GM18502 (cell line): ENCODE measurements at regions not wholly inside any gene's neighbourhood (a gene's known extent, or its start where the extent isn't known, plus 50 kb on each side); places are given as distances from the start of the nearest gene placed in this dataset.
A peak's percentile ranks its signal among the peaks of the same experiment; 100 is the strongest.

ENCODE experiments used
- ATAC-seq: cut with Tn5 transposase; IDR thresholded peaks from one replicate; pipeline ENCODE4 v1.9.1; 2021; ENCODE audit warnings: mild to moderate bottlenecking; ENCODE audit not compliant: unreplicated experiment, poor library complexity

DNA sequence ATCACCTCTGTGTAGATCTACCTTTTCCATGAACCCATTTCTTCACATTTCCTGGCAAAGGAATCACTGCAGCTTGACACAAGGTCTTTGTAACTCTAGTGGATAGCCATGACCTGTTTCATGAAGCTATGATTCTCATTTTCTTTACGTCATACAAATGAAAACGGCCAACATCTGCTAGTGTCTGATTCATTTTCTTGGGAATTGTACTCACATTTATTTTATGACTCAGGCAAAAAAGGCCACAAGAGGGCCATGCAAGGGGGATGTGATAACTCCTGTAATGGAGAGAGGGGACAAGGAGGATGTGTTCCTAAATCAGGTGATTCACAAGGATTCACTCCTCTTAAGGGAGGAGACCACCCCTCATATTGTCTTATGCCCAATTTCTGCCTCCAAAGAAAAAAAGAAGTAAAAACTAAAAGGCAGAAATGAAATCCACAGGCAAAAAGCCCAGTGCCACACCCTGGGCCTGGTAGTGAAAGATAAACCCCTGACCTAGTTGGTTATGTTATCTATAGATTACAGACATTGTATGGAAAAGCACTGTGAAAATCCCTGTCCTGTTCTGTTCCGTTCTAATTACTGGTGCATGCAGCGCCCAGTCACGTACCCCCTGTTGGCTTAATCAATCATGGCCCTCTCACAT lies 249.9 kb downstream of the IPMK start:
- ATAC-seq: no peak

DNA sequence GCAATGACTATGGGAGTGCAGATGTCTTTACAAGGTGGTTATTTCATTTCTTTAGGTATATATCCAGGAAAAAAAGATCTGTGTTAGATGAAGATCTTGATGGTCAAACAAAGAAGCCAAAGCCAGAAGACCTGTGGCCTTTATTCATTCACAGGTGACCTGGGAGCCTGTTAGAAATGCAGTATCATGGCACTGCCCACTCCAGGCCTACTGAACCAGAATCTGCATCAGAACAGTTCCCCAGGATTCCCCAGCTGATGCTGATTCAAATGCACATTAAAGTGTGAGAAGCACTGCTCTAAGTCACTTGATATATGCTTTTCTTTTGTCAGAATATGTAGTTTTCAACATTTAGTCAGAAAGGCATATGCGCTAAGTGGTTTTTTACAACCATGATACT lies 251.1 kb downstream of the IPMK start:
- no peak for ATAC-seq

DNA sequence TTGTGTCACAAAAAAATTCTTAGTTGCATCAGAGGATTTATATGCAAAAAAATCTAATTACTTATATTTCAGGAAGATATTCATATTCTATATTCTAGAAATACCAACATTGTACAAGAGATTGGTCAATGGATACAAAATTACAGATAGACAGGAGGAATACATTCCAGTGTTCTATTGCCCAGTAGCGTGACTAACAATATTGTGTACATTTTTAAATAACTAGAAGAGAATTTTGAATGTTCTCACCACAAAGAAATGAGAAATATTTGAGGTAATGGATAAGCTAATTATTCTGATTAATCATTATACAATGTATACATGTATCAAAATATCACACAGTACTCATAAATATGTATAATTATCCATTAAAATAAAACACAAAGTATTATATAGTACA lies 253.3 kb downstream of the IPMK start:
- ATAC-seq: no peak

DNA sequence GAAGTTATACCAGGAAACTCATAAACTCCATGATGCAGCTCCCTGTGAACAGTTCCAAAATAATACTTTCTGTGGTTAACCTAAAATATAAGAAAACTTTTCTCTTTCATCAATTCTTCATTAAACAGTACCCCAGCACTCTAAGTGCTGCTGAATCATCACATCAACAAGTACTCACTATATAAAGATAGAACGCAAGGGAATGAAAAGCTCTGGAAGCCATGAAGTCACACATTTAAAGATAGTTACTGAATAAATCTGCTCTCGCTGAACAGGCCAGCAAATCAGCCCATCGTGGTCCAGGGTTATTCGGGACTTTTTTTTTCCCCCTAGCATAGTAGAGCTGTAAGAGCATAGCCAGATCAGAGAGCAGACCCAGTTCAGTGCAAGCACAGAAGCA lies 254.3 kb downstream of the IPMK start:
- no peak for ATAC-seq

DNA sequence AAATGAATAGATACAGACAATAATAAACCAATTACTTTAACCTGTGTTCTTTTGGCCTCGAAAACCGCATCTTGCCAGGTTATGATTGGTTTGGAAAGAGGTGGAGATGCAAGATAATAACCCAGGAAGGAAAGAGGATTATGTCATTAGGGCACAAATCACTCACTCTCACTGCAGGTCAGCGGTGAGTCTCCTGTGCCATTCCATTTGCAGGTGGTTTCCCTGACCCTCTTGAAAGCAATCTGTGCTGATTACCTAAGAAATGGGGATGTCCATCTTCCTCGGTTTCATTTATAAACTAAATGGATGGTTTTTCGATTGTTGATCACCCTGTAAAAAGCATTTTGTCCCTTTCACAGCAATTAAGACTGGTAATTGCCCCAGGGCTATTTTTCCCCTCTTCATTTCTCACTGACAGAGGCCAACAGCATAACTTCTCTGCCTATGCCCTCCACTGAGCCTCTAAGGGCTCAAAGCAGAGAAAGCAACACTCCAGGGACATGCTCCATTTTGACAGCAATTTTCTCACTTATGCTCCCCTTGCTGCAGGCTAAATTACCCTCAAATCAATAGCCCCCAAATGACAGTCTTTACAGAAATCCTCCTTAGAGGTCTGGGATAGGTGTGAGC lies 257.5 kb downstream of the IPMK start:
- ATAC-seq: no peak

DNA sequence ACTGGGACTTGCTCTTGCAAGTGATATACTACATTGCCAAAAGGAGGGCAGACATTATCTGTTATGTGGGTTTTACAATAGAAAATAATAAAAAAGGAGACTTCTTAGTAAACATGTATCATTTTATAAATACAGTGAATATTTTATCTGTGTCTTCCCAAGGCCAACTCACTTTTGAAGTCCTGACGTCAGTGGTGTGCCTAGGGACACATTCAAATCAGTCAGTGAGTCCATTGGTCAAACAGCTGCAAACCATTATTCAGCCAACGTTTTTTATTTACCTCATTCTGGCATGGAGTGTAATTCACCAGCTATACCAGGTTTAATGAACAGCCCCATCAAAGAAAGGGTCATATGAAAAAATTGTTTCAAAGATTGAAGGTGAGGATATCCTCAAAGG lies 263.7 kb downstream of the IPMK start:
- ATAC-seq: no peak

DNA sequence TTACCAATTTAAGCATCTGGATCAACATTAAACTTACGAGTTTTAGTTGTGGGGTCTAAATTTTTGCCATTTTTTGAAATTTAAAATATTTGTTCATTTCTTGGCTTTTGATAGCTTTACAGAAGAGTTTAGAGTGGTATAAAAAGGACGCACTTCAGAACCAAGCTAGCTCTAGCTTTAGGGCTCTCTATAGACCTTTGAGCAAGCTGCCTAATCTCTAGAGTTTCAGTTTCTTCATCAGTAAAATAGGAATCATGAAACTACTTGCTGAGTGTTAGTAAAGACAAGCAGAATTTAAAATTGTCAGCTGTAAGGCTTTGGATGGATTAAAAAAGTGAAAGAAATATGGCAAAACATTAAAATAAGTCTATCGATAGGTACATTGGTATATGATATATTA lies 266.5 kb downstream of the IPMK start:
- no peak for ATAC-seq

DNA sequence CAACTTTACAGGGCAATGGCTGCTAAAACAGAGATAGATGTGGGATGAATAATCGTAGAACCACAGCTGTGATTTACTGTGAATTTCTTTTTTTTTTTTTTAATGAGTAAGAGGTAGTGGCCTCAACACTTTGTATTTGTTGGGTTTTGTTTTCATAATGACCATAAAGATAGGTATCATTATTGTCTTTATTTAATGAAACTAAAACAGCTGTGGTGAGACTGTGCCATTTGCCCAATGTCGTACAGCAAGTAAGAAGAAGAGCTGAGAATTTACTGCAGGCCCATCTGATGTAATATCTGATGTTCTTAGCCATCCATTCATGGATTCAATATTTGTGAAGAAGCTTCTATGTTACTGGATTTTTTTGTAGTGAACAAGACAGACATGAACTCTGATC lies 271.2 kb downstream of the IPMK start:
- no peak for ATAC-seq

DNA sequence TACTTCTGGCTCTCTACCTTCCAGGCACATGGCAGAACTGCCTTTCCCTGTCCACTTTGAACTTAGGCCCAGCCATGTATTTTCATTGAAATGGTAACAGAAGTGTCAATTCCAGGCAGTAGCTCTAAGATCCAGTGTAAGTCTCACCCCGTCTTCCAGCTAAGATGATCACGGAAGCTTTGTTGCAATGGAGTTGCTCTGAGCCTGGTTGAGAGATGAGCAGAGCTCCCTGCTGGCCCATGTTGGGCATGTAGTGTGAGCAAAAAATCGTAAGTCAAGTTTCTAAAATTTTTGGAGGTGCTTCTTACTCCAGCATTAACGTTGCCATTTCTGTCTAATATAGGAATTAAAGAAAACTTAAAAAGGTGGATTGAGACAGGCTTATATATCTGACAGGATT lies 274.4 kb downstream of the IPMK start:
- ATAC-seq: no peak

DNA sequence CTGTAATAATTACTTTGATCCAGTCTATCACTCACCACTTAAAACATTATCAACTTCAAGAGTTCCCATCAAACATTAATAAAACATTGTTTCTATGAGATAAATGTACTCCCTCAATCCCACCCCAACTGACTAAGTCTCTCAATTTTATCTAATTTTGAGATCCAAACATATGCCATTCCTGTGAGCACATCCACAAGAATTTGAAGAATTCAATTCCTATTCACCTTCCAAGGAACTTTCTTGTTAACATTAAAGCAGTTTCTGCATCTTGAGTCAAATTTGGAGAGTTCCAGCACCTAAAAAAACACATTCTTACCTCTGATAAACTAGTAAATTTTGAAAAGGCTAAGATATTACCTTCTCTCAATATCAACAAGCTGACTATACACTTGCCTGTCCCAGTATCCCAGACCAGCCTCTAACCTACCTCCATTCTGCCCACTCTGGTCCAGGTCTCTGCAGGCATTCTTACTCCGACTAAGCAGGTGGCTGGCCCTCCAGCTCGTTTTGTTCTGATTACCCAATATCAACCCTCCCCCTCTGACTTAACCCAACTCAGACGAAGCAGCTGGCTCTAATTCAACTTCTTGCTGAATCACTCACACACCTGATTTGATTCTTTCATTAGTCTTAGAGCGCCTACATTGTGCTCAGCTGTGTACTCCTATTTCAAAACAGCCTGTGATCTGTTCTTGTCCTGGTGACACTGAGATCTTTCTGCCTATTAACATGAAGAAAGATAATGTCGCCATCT lies 275.2 kb downstream of the IPMK start:
- ATAC-seq: no peak

DNA sequence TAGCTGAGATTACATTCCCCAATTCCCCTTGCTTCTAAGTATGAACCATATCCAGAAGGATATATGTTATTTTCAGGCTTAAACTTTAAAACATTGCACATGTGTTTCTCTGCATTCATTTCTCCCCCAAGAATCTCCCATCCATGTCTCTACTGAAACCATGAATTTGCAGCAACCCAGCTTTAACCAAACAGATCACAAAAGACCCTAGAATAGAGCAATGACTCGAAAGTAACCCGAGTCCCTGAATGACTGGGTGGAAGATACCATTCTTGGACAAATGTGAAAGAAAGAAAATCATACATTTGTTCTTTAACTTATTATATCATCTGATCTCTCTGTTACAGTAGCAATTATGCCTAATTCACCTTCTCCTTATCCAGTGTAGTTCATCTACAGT lies 278.7 kb downstream of the IPMK start:
- ATAC-seq: peak; percentile 58

DNA sequence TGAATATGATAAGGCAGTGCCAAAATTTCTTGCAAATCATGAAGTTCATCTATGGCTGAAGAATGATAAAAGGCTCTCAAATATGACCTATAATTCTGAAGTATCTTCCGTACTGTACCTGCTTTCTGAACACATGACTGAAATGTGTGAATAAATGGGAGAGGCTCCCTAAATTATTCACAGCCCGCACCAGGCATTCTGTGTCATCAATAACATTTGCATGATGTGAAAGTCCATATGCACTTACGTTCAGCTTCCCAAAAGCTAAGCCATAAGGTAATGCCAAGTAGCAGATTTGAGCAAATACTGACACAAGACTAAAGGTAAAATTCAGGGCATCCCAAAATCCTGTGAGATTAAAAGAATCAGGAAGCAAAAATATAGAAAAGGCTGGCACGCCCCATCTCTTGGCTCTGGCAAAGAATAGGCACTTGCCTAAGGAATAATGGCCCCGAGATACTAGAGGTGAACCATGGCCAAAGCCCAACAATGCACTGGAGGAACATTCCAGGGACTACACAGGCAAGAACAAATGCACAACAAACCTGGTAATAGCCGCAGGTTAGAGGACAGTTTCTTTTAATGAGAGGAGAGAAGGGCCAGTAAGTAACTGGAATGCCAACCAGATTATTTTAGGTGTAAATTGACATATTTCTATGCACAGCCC lies 280.5 kb downstream of the IPMK start:
- ATAC-seq: no peak

DNA sequence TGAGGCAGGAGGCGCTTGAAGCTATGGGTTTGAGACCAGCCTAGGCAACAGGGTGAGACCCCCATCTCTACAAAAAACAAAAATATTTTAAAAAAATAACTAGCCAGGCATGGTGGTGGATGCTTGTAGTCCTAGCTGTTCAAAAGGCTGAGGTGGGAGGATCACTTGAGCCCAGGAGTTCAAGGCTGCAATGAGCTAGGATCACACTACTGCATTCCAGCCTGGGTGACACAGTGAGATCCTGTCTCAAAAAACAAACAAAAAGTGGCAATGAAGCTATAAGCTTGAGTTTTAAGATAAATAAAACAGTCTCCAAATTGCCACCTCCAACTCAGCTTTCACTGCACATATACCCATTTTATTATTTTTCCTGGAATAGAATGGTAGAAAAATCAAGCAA lies 281.3 kb downstream of the IPMK start:
- no peak for ATAC-seq

DNA sequence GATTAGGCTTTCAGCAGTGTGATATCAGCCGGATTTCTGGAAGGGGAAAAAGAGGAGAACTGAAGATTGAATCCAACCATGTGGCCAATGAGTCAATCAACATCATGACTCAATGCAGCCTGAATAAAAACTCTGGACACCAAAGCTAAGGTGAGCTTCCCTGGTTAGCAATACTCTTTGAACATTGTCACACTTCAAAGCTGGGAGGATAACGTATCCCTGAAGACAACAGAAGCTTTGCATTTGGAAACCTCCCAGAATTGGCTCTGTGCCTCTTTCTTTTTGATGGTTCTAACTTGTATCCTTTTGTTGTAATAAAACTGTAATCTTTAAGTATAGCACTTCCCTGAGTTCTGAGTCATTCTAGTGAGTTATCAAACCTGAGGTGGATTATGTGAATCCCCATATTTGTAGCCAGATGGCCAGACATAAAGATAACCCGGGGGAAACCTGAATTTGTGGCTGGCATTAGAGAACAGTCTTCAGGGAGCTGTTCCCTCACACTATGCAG lies 284.4 kb downstream of the IPMK start:
- ATAC-seq: no peak

DNA sequence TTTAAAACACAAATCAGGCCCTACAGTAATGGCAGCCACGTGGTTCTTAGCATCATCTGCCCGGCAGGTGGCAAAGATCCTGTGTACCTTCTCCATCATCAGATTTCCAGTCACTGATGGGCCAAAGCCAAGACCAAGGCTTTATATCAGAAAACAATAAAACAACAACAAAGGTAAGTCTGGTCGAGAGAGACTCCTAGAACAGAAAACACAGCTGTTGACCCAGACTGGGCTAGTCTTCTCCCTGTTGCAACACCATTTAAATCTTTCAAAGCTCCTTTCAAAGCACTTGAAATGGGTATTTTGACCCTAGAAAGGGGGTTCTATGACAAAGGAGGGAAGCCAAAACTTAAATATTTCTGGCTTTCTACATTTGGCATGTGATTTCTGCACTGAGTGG lies 285.6 kb downstream of the IPMK start:
- ATAC-seq: no peak

DNA sequence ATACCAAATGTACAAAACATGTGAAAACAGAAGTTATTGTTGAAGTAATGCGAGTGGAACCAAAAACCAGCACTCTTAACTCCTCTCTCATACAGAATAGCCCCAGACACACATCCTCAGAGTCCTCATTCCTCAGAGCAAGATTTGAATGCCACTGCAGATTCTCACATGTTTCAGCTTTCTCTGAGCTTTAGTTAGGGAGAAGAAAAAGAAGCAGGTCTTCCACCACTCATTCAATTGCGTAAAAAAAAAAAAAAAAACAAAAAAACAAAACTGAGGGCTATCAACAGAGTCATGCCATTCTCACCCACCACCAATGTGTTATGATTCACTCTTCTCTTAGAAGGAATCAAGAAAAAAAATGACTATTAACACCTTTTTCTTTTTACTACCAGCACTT lies 287.7 kb downstream of the IPMK start:
- ATAC-seq: no peak

DNA sequence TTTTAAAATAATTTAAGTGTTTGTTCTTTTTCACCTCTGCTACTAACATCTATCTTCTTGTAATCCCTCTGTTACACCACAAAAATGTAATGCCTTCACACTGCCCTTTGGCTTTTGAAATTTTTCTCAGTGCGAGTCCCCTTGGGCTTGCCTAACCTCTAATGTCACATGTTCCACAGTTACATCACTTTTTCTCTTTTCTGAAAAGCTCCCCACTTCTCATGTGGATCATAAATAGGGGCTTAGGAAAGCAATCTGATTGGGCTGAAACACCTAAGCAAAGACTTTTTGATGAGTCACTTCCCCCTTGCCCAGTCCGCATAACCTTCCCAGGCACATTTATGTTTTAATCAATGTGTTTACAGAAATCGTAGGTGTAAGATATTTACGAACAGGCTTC lies 288.2 kb downstream of the IPMK start:
- no peak for ATAC-seq

DNA sequence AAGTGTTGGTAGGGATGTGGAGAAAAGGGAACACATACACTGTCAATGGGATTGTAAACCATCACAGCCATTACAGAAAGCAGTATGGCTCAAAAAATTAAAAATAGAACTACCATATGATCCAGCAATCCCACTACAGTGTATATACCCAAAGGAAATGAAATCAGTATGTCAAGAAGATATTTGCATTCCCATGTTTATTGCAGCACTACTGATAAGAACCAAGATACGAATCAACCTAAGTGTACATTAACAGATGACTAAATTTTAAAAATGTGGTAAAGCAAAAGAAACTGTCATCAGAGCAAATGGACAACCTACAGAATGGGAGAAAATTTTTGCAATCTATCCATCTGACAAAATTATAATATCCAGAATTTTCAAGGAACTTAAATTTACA lies 290.4 kb downstream of the IPMK start:
- ATAC-seq: no peak

DNA sequence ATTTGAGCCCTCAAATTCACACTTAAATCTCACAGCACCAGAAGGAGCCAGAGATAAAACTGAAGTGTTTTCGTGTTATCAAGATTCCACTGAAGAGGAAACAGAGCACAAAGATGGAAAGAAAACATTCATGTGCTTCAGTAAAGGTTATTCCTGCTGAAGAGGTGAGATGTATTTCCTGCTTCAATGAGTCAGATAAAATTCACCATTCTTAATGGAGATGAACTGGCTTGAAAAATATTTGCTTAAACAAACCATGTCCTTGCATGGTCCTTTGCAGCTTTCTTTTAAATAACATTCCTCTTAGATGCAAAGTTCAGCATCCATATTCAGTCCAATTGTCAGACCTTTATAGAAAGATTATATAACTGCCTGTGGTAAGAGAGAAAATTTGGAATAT lies 294.2 kb downstream of the IPMK start:
- ATAC-seq: no peak

DNA sequence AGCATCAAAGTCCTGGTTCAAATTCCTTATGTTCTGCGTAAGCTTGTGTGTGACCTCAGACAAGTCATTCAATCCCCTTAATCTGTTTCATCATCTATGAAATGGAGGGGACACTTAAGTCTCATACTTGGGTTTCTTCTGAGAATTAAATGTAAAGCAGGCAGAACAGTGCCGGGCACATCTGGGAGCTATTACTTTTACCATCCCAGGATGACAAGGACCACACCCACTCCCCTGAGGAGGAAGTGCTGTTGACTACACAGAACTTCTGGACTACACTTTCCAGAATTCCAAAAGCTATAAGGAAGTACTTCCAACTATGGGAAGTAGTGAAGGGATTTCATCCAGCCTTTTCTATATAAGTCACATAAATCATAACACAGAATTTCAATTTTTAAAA lies 294.9 kb downstream of the IPMK start:
- ATAC-seq: no peak
